Keratinocyte (primary cell): ENCODE measurements at regions not wholly inside any gene's neighbourhood (a gene's known extent, or its start where the extent isn't known, plus 50 kb on each side); places are given as distances from the start of the nearest gene placed in this dataset.

Experiments
- EZH2 ChIP-seq: IDR thresholded peaks from one replicate; pipeline ENCODE4 v1.6.1; 2012; ENCODE audit warnings: inconsistent platforms, mild to moderate bottlenecking, low read length, moderate library complexity
- TF ChIP-seq, protein P1 (sequence below), 3 experiments: IDR thresholded peaks in 1 of 3; conservative IDR thresholded peaks in 1 of 3; optimal IDR thresholded peaks in 1 of 3; 2 replicates in 2 of 3; 3 replicates in 1 of 3; pipeline versions ENCODE3 to v1.5.1; 2011; ENCODE audit warnings: low read length in 3 of 3, mild to moderate bottlenecking in 3 of 3, moderate library complexity in 2 of 3, control low read depth in 1 of 3, inconsistent platforms in 1 of 3; ENCODE audit not compliant: insufficient read depth in 2 of 3; ENCODE audit errors: extremely low read depth in 1 of 3

DNA sequence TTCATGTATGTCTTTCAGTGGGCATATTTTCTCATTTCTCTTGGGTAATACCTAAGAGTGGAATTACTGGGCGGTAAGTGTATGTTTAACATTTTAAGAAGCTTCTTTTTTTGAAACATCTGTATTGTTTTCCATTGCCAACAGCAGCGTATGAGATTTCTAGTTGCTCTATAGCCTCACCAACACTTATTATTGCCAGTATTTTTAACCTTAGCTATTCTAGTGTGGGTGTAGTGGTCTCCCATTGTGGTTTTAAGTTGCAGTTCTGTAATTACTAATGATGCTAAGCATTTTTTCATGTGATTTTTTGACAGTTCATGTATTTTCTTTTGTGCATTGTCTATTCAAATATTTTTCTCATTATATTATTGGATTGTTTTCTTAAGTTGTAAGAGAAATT is 101.9 kb upstream of the EEA1 start:
- TF ChIP-seq, protein P1, sequence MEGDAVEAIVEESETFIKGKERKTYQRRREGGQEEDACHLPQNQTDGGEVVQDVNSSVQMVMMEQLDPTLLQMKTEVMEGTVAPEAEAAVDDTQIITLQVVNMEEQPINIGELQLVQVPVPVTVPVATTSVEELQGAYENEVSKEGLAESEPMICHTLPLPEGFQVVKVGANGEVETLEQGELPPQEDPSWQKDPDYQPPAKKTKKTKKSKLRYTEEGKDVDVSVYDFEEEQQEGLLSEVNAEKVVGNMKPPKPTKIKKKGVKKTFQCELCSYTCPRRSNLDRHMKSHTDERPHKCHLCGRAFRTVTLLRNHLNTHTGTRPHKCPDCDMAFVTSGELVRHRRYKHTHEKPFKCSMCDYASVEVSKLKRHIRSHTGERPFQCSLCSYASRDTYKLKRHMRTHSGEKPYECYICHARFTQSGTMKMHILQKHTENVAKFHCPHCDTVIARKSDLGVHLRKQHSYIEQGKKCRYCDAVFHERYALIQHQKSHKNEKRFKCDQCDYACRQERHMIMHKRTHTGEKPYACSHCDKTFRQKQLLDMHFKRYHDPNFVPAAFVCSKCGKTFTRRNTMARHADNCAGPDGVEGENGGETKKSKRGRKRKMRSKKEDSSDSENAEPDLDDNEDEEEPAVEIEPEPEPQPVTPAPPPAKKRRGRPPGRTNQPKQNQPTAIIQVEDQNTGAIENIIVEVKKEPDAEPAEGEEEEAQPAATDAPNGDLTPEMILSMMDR (optimal IDR thresholded peaks at IDR 0.05 in 1 of 3, IDR thresholded peaks at IDR 0.05 in 1 of 3, conservative IDR thresholded peaks at IDR 0.05 in 1 of 3; ENCODE audit: extremely low read depth in 1 of 3, insufficient read depth in 2 of 3, low read length in 3 of 3), result no peak
- TF ChIP-seq EZH2, result no peak
